GM18498 (cell line): ENCODE measurements at regions not wholly inside any gene's neighbourhood (a gene's known extent, or its start where the extent isn't known, plus 50 kb on each side); places are given as distances from the start of the nearest gene placed in this dataset.

Source experiments
- ATAC-seq: cut with Tn5 transposase; IDR thresholded peaks from one replicate; pipeline ENCODE4 v1.9.1; 2021; ENCODE audit warnings: mild to moderate bottlenecking, moderate library complexity; ENCODE audit not compliant: unreplicated experiment

DNA sequence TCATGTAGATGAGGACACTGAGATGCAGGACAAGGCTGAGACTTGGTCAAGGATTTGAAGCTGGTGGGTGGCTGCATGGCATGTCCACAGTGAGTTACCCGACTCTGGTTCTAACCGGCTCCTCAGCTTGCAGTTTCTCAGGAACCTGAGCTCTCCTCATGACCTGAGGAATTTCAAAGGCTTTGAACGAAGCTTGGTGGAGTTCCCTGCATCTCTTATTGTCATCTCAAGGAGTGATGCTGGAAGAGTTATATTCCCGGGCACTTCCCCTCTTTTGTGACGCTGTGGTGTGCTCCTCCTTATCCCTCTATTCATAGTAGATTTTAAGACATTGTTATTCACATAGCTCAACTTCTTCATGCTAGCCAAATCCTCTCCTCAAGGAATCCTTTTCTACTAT, 500.1 kb upstream of the HTR2A start:
- no peak for ATAC-seq

GRCh38 chr13:47374741-47375140, 477.9 kb upstream of the HTR2A start:
- no peak for ATAC-seq

GRCh38 chr13:47372751-47373150, 475.9 kb upstream of the HTR2A start:
- ATAC-seq: no peak

DNA sequence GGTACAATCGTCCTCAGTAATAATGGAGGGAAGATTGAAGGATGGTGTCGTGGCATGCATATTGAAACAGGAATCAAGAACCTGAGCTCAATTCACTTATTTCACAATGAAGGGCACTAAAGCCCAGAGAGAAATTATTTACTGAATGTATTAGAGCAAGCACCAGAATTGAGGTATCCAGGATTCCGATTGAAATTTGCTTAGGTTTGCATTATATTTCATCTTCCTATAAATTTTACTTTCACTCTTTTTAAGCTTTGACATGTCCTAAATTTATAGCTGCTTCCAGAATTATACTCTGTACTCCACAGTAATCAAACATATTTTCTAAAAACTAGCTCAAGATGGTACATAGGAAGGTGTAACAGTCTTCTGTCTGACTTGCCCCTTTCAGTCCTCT, 454.9 kb upstream of the HTR2A start:
- ATAC-seq: no peak

DNA sequence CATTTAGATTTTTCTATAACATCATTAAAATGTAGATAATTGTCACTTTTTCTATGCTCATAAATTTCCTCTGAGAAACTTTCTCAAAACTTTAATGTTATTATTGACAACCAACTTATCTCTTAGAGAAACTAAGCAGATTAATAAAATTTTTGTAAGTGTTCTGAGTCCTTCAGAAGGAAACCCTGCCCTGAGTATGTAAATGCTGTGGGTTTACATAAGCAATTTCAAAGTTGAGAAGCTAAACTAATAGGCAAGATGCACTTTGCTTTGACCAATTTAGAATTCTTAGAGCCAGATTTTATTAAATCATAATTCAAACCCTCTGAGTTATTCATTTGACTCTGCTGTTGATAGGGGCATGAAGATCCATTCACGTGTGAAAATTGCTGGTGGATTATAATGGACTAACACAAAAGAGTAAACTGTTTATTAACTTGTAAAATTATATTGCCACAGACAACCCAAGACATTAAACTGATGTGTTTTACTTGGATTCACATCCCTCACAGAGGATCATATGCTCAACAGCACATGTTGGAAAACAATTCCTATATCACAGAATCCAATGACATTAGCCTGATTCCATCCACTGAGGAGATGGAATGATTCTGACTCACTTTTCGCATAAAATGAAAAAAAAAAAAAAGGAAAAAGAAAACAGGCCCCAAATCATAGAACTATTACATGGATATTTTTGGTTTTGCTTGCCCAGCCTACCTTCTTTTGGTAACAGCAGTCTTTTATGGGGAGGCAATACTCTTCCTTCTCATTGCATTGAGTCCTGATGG, 453.7 kb upstream of the HTR2A start:
- no peak for ATAC-seq

GRCh38 chr13:47349211-47349610, 452.4 kb upstream of the HTR2A start:
- ATAC-seq: no peak

DNA sequence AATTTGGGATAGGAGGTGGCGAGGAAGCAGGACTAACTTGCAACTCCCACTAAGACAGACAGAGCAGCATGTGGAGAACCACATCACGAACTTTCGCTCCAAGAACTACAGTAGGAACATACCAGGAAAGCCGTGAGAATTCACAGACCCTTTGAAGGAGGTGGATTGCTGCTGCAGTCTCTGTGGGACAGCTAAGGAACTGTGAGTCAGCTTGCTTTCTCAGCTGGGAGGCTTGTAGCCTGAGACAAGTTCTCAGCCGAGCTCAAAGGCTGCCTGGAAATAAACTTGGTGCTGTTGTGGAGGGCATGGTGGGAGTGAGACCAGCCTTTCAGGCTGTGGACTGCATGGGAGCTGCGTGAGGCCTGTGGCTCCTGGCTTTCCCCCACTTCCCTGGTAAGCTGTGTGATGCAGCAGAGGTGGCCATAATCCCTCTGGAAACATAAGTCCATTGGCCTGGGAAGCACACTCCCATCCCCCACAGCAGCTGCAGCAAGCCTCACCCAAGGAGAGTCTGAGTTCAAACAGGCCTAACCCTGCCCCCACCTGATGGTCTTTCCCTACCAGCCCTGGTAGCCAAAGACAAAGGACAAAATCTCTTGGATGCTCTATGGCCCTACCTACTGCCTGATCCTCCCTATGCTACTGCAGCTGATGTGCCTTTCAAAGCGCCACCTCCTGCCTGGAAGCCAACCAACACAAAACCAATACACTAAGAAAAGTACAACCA, 441.1 kb upstream of the HTR2A start:
- ATAC-seq: no peak

- no peak for ATAC-seq
Measured at GRCh38 chr13:47334173-47334572, 437.3 kb upstream of the HTR2A start.

DNA sequence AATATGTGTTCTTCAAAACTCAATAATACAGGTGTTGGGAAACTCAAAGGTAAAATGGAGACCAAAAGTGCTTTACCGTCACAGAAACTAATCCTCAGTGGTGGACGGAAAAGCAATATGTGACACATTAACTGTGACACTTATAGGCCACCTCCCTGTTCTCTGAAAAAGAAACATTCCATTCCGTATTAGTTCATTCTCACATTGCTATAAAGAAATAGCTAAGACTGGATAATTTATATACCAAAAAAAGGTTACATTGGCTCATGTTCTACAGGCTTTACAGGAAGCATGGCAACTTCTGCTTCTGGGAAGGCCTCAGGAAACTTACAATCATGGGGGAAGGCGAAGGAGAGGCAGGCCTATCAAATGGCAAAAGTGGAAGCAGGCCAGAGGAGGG, 435.3 kb upstream of the HTR2A start:
- ATAC-seq: no peak

DNA sequence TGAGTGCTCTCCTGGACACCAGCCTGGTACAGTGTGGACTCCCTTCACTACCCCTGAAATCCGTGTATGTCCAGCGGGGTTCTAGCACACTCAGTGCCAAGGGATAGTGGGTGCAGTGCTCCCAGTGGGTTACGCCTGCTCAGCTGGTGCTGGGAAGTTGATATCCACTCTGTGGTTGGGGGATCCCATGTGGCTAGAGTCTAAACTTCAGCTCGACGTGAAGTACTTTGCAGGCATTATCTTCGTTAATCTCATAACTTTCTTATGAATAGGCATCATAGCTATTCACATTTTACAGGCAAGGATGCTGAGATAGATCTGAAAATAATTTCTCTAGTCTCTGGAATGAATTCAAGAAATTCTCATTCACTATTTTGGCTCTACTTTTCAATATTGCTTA, 433.2 kb upstream of the HTR2A start:
- no peak for ATAC-seq

- ATAC-seq: no peak
Measured at GRCh38 chr13:47327861-47328260, 431.0 kb upstream of the HTR2A start.

DNA sequence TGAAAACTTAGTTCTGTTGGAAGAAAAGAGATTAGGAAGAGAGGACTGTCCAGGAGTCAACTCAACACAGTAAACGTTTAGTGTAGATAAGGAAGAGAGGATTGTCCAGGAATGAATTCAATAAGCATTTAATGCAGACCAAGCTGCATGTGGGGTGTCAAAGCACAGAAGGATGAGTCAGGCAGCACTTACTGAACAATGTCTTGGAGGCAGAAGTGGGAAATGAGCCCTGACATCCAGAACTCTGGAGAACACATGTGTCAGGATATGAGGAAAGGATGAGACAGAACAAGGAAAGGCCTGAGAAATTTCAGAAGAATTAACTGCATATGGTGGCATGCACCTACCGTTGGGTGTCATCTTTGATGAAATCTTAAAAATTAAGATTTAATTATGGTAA, 429.2 kb upstream of the HTR2A start:
- ATAC-seq: no peak

GRCh38 chr13:47317356-47317755, 420.5 kb upstream of the HTR2A start:
- no peak for ATAC-seq

DNA sequence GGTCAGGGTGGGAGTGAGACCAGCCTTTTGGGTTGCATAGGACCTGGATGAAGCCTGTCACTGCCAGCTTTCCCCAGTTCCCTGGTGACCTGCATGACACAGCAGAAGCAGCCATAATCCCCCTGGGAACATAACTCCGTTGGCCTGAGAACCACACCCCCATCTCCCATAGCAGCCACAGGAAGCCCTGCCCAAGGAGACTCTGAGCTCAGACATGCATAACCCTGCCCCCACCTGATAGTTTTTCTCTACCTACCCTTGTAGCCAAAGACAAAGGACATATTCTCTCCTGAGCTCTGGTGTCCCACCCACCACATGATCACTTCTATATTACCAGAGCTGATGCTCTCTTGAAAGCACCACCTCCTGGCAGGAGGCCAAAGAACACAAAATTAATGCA, 413.5 kb upstream of the HTR2A start:
- ATAC-seq: no peak

GRCh38 chr13:47306991-47307390, 410.1 kb upstream of the HTR2A start:
- no peak for ATAC-seq

DNA sequence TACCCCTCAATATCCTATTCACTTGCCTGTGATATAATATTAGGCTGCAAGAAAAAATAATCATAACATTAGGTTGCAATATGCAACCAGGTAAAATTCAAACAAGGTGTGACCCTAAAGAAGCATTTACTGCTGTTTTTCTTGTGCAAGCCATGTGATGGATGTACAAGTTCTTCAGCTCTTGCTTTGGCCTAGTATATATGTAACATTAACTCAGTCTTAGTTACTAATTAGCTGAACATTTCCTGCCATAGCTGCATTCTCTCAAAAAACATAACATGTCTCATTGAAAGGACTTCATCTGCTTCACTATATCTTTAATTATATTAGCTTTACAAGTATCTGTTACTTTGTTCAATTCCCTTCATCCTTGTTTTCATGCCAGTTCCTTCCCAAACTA, 406.8 kb upstream of the HTR2A start:
- ATAC-seq: no peak

GRCh38 chr13:47299304-47299703, 402.5 kb upstream of the HTR2A start:
- no peak for ATAC-seq

DNA sequence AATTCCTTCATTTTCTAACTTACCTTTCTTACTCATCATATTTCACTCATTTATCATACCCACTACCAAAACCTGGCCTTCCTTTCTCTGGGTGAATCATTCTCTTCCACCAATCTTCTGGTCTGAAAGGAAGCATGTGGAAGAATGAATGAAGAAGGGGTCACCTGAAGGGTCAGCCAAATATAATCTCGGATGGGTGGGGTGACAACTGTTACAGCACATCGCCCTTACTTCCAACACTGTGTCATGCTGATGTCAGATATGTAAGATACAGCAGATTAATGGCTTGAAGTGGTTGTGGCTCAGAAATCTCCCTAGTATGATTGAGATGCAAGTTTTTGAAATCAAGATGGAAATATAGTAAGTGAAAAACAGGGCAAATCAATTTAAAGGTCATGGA, 401.7 kb upstream of the HTR2A start:
- ATAC-seq: no peak

DNA sequence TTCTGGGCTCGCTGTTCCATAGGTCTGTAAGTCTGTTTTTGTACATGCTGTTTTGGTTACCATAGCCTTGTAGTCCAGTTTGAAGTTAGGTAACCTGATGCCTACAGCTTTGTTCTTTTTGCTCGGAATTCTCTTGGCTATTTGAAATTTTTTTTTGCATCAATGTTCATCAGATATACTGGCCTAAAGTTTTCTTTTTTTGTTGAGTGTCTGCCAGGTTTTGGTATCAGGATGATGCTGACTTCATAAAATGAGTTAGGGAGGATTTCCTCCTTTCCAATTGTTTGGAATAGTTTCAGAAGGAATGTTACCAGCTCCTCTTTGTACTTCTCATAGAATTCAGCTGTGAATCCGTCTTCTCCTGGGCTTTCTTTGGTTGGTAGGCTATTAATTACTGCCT, 397.8 kb upstream of the HTR2A start:
- no peak for ATAC-seq

DNA sequence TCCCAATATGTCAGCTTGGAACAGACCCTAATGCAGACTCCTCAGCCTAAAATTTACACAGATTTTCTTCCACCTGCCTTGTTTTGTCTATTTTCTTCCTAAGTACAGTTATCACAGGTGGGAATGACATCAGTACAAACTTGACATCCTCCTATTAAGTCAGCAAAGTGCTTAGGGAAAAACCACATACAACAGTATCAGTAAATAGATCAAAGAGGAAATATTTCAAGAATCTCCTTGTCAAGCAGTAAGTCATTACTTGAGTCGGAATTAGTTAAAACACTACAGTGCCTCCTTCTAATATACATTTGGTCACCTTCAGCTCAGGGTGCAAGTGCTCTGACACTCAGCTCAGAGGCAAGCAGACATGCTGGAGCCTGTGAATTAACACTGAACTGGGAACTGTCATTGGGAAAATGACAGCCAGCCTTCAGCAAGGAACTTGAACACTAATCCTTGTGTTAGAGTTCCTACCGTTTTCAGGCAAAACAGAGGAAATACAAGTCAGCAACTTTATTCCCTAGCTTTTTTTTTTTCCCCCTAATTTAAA, 394.3 kb upstream of the HTR2A start:
- no peak for ATAC-seq

- no peak for ATAC-seq
Measured at GRCh38 chr13:47289567-47289966, 392.7 kb upstream of the HTR2A start.

DNA sequence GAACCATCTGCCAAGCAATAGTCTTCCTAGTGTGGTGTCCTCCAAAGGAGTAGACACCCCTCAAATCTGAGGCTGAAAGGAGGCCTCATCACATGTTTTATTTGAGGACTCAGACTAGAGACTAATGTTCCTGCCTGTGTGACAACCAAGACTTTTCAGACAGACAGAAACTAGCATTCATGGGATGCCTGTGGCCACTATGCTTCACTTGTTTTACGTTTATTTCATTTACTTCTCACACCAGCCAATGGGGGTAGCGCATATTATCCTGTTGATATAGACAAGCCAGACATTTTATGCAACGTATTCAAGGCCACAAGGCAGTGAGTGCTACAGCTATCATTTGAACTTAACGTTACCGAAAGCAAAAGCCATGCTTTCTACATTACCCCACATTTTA, 391.7 kb upstream of the HTR2A start:
- no peak for ATAC-seq
